GM19468 (cell line): ENCODE measurements at regions not wholly inside any gene's neighbourhood (a gene's known extent, or its start where the extent isn't known, plus 50 kb on each side); places are given as distances from the start of the nearest gene placed in this dataset.

Experiments
- ATAC-seq: cut with Tn5 transposase; IDR thresholded peaks from one replicate; pipeline ENCODE4 v1.9.1; 2021; ENCODE audit warnings: mild to moderate bottlenecking, moderate library complexity, moderate number of reproducible peaks; ENCODE audit not compliant: unreplicated experiment; ENCODE audit errors: extremely low read depth

- no peak for ATAC-seq
Observed at GRCh38 chr18:45218436-45218835, 396.8 kb upstream of the SLC14A2 start.

GRCh38 chr18:45221363-45221762 is 393.9 kb upstream of the SLC14A2 start:
- no peak for ATAC-seq

- ATAC-seq = no peak
Observed at GRCh38 chr18:45222180-45222579, 393.1 kb upstream of the SLC14A2 start.

DNA sequence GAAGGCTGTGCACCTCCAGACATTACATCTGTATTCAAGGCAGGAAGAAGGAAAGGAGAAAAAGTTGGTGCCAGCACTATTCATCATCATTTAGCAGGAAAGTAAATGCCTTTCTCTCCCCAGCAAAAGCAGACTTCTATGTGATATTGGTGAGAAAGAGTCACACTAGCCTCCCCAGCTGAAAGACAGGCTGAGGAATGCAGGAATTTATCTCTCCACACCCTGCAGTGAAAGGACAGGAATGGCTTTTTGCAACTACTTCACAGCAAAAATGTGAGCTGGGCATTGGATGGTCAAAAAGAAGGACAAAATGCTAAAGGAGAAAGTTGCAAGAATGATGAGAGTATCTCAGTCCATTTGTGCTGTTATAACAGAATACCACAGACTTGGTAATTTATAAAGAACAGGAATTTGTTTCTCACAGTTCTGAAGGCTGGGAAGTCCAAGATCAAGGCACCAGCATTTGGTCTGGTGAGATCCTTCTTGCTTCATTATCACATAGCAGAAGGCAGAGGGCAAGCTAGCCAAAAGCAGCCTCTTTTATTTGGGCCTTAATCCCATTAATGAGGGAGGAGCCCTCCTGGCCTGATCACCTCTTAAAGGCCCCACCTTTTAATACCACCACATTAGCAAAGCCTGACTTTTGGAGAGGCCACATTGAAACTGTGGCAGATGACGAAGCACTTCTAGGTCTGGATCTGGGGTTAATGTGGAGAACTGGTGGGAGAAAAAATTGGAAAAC is 388.1 kb upstream of the SLC14A2 start:
- no peak for ATAC-seq

- no peak for ATAC-seq
Observed at GRCh38 chr18:45228796-45229388, 386.4 kb upstream of the SLC14A2 start.

- no peak for ATAC-seq
Observed at GRCh38 chr18:45231617-45232016, 383.7 kb upstream of the SLC14A2 start.

- ATAC-seq = no peak
Observed at GRCh38 chr18:45232061-45232460, 383.2 kb upstream of the SLC14A2 start.

DNA sequence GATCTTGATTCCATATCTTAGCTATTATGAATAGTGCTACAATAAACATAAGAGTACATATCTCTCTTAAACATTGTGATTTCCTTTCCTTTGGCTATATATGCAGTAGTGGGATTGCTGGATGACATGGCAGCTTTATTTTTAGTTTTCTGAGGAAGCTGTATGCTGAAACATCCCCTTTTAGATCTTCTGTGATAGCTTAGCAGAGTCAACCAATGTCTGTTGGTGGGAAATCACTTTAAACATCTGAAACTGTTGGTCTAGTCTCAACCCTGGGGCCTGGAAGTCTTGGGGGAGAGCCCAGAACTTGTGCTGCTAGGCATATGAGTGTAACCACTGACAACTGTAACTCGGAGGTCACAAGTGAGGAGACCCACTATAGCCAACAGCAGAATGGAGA is 378.6 kb upstream of the SLC14A2 start:
- ATAC-seq = no peak

- ATAC-seq = no peak
Observed at GRCh38 chr18:45237343-45238098, 377.8 kb upstream of the SLC14A2 start.

- no peak for ATAC-seq
Observed at GRCh38 chr18:45241271-45241670, 374.0 kb upstream of the SLC14A2 start.

GRCh38 chr18:45241982-45242565 is 373.2 kb upstream of the SLC14A2 start:
- ATAC-seq = no peak

DNA sequence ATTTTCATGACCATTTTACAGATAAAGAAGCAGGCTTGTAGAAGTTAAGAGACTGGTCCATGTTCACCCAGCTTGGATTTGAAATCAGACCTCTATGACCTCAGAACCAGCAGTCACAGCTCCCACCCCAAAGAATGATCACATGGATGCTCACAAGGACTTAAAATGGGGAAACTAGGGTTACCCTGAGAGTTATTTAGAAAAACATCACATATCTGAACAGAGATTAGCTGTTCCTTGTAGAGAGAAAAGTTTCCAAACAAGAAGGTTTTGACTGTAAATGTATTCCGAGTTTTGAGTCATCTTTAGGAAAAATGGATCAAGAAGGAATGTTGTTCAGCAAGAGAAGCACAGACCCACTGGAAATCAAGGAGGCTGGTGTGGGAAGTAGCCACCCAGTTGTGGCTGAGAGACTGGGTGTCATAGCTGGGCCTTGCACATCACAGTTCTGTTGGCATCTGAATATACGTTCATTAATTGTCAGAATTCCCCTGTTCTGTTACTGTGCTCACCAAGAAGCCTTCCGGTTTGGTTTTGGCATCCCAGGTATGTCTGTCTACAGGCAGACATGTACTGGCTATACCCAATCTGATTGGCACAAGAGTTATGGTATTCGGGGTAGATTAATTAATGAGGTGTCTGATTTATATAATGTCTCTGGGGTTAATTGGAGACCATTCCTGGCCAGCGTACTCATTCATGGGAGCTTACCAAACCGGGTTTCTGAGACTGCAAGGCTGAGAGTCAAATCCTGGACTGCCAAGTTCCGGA is 371.8 kb upstream of the SLC14A2 start:
- ATAC-seq = no peak

GRCh38 chr18:45245091-45245511 is 370.2 kb upstream of the SLC14A2 start:
- ATAC-seq = no peak

DNA sequence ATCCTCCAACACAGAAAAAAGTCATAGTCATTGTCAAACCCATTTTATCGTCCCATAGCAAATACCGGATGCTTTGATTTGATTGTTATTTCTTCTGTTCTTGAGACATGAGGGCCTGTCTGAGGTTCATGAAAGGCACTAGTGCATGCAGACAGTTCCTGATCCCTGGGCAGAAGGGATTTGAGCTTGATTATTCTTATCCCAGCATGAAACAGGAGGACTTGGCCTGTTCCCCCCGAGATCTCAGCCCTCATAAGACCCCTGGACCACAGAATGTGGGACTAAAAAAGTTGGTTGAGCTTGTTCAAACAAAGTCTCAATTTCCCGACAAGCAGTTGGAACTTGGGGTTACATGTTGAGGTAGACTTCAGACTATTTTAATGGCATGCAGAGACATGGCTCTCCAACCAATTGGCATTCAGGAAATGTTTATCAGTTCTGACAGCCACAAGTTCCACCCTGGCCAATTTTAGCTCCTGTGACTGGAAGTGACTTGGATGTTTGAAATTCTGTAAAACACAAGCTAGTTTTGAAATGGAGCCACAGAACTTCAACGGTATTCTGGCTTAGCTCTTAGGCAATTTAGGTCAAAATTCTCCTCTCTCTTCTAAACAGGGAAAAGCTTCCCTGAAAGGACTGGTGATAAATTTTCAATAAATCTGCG is 366.9 kb upstream of the SLC14A2 start:
- ATAC-seq = no peak

- no peak for ATAC-seq
Observed at GRCh38 chr18:45249246-45249661, 366.0 kb upstream of the SLC14A2 start.

GRCh38 chr18:45250479-45250878 is 364.8 kb upstream of the SLC14A2 start:
- no peak for ATAC-seq

GRCh38 chr18:45251236-45251635 is 364.0 kb upstream of the SLC14A2 start:
- no peak for ATAC-seq

GRCh38 chr18:45252474-45252873 is 362.8 kb upstream of the SLC14A2 start:
- no peak for ATAC-seq

GRCh38 chr18:45253056-45253565 is 362.2 kb upstream of the SLC14A2 start:
- ATAC-seq = no peak
